ENCODE measurements at regions not wholly inside any gene's neighbourhood (a gene's known extent, or its start where the extent isn't known, plus 50 kb on each side); places are given as distances from the start of the nearest gene placed in this dataset.

DNA sequence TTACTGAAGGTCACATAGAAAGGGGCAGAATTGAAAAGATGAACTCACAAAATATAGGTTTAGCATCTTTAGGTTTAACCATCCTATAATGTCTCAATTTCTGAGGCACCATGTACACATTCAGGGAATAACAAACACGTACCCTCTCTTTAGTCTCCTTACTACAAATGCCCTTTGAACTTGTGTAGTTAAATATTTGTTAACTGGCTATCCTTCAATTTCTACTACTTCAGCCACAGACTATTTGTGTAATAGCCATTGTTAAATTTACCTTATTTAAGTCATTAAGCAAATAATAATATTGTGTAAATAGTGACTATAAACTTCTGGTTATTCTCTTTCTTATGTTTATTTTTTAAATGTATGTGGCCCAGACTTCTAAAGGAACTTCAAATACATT lies 600.5 kb downstream of the KCNT2 start:
- TF ChIP-seq, protein P1, sequence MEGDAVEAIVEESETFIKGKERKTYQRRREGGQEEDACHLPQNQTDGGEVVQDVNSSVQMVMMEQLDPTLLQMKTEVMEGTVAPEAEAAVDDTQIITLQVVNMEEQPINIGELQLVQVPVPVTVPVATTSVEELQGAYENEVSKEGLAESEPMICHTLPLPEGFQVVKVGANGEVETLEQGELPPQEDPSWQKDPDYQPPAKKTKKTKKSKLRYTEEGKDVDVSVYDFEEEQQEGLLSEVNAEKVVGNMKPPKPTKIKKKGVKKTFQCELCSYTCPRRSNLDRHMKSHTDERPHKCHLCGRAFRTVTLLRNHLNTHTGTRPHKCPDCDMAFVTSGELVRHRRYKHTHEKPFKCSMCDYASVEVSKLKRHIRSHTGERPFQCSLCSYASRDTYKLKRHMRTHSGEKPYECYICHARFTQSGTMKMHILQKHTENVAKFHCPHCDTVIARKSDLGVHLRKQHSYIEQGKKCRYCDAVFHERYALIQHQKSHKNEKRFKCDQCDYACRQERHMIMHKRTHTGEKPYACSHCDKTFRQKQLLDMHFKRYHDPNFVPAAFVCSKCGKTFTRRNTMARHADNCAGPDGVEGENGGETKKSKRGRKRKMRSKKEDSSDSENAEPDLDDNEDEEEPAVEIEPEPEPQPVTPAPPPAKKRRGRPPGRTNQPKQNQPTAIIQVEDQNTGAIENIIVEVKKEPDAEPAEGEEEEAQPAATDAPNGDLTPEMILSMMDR (IDR thresholded peaks at IDR 0.05) = no peak
- no peak for TF ChIP-seq POLR2A (IDR thresholded peaks at IDR 0.05)
- no peak for TF ChIP-seq EP300 (IDR thresholded peaks at IDR 0.05)
